Glutamatergic neuron (in vitro differentiated cells): ENCODE measurements at regions not wholly inside any gene's neighbourhood (a gene's known extent, or its start where the extent isn't known, plus 50 kb on each side); places are given as distances from the start of the nearest gene placed in this dataset.

ENCODE experiments used
- DNase-seq: peaks from one replicate; pipeline ENCODE4 v3.0.0; 2022
- H3K27ac Mint-ChIP-seq: one replicate; pipeline ENCODE4 v1.8.0; 2020; ENCODE audit warnings: mild to moderate bottlenecking, mixed read lengths, inconsistent platforms; ENCODE audit not compliant: unreplicated experiment
- H3K27me3 Mint-ChIP-seq: one replicate; pipeline ENCODE4 v1.8.0; 2020; ENCODE audit warnings: mild to moderate bottlenecking, moderate library complexity, mixed read lengths, inconsistent platforms; ENCODE audit not compliant: unreplicated experiment
- H3K36me3 Mint-ChIP-seq: one replicate; pipeline ENCODE4 v1.8.0; 2020; ENCODE audit warnings: mild to moderate bottlenecking, mixed read lengths, inconsistent platforms; ENCODE audit not compliant: unreplicated experiment
- H3K4me1 Mint-ChIP-seq: one replicate; pipeline ENCODE4 v1.8.0; 2020; ENCODE audit warnings: mild to moderate bottlenecking, low read depth, mixed read lengths, inconsistent platforms; ENCODE audit not compliant: unreplicated experiment
- H3K4me3 Mint-ChIP-seq: one replicate; pipeline ENCODE4 v1.8.0; 2020; ENCODE audit warnings: mild to moderate bottlenecking, mixed read lengths, inconsistent platforms; ENCODE audit not compliant: unreplicated experiment
- H3K9me3 Mint-ChIP-seq: one replicate; pipeline ENCODE4 v1.8.0; 2020; ENCODE audit warnings: mild to moderate bottlenecking, moderate library complexity, mixed read lengths, inconsistent platforms; ENCODE audit not compliant: unreplicated experiment
- TF ChIP-seq, protein P1 (sequence below): fragments of 200-600 bp; sonication (generic); IDR thresholded peaks from one replicate; pipeline ENCODE4 v1.5.0; 2021; ENCODE audit not compliant: partially characterized antibody, unreplicated experiment

DNA sequence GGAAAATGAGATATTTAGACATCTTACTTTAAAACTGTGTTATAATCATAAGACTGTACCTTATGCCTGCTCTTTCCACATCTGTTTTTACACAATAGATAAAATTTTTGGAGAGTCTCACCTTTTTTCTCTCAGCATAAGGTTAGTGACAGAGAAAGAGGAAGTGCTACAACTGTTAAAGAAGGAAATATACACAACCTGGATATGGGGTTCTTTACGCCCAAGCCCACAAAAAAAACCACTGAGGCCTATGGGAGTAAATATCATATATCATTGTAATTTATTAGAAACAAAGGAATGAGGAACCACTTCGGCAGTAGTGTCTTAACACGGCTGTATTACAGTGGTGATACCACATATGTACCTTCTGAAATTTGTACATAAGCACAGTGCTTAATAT is 265.9 kb upstream of the GK2 start:
- Mint-ChIP-seq H3K4me1 (no peaks in the 10 kb centered on the region), H3K36me3 (peaks cover 26% of the 10 kb centered on the region), H3K4me3 (no peak overlapping the region), H3K27me3 (no peaks in the 10 kb centered on the region), H3K9me3 (peaks cover 2% of the 10 kb centered on the region), H3K27ac (no peak overlapping the region)
- TF ChIP-seq, protein P1, sequence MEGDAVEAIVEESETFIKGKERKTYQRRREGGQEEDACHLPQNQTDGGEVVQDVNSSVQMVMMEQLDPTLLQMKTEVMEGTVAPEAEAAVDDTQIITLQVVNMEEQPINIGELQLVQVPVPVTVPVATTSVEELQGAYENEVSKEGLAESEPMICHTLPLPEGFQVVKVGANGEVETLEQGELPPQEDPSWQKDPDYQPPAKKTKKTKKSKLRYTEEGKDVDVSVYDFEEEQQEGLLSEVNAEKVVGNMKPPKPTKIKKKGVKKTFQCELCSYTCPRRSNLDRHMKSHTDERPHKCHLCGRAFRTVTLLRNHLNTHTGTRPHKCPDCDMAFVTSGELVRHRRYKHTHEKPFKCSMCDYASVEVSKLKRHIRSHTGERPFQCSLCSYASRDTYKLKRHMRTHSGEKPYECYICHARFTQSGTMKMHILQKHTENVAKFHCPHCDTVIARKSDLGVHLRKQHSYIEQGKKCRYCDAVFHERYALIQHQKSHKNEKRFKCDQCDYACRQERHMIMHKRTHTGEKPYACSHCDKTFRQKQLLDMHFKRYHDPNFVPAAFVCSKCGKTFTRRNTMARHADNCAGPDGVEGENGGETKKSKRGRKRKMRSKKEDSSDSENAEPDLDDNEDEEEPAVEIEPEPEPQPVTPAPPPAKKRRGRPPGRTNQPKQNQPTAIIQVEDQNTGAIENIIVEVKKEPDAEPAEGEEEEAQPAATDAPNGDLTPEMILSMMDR, result no peak
- no peak for DNase-seq

DNA sequence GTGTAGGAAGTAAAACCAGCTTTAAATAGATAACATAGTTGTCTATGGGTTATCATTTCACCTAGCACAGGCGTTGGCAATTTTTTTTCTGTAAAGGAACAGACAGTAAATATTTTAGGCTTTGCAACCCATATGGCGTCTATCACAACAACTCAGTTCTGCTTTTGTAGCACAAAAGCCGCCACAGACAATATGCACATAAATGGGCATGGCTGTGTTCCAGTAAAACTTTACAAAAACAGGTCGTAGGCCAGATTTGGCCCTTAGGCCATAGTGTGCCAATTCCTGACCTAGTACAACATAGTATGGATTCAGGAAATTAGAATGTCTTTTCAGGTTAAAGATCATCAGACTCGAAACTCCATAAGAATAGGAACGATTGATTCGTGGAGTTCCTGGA is 265.3 kb upstream of the GK2 start:
- DNase-seq, result no peak
- H3K4me3 Mint-ChIP-seq, result no peak overlapping the region
- TF ChIP-seq, protein P1, result no peak
- H3K36me3 Mint-ChIP-seq, result peaks cover 31% of the 10 kb centered on the region
- peaks cover 2% of the 10 kb centered on the region for H3K9me3 Mint-ChIP-seq
- no peaks in the 10 kb centered on the region for H3K27me3 Mint-ChIP-seq
- no peak overlapping the region for H3K27ac Mint-ChIP-seq
- H3K4me1 Mint-ChIP-seq, result no peaks in the 10 kb centered on the region

DNA sequence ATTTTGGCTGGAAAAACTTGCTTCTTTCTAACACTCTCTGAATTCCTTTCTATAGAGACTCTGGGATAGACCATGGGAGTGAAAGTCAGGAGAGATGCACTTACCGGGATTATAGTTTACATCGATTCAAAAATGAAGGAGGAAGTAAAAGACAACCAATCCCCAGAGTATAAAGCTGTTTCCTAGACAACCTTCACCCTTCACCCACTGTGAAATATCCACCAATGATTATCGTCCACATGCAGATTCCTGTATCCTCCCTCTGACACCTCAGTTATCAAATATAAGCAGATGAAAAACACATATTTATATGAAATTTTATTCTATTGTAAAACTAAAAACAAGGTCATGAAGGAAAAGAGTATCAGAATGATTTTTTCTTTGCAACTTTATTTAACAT is 258.8 kb upstream of the GK2 start:
- H3K4me1 Mint-ChIP-seq, result no peaks in the 10 kb centered on the region
- TF ChIP-seq, protein P1, result no peak
- no peaks in the 10 kb centered on the region for H3K27me3 Mint-ChIP-seq
- DNase-seq, result no peak
- H3K9me3 Mint-ChIP-seq, result peaks cover 2% of the 10 kb centered on the region
- H3K36me3 Mint-ChIP-seq, result peaks cover 31% of the 10 kb centered on the region
- no peak overlapping the region for H3K4me3 Mint-ChIP-seq
- H3K27ac Mint-ChIP-seq, result no peak overlapping the region

DNA sequence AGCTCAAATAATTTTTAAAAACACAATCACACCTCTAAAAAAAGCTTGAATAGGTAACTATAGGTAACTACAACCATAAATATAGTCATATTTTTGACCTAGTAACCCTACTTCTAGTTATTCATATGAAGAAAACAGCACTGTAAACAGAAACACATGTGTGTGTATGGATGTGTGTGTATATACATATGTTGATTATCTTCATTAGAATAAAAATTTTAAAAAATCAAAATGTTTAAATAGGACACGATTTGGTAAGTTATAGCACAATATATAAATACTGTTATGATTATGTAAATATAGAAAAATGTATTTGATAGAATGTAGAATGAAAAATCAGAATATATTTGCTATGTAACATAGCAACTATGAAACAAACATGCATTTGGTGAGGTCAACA is 258.1 kb upstream of the GK2 start:
- no peak overlapping the region for H3K4me3 Mint-ChIP-seq
- H3K36me3 Mint-ChIP-seq, result peaks cover 28% of the 10 kb centered on the region
- H3K27ac Mint-ChIP-seq, result no peak overlapping the region

DNA sequence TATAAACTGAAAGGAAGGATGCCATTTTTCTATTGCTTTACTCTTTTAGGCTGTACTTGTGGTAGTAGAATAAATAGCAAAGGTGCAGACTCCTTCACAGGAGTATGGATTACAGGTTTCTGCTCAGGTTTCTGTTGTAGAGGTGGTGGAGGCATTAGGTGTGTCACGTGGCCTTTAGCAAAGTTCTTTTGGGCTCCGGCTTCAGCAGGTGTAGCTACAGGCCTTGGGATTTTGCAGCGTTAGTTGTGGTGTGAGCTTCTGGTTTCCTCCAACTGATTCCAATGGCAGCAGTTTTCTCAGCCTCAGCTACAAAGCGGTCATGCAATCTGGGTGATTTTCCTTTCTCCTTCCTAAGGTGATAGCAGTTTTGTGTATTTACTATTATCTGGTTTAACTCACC is 255.8 kb upstream of the GK2 start:
- TF ChIP-seq, protein P1, result no peak
- H3K4me3 Mint-ChIP-seq, result no peak overlapping the region
- peaks cover 5% of the 10 kb centered on the region for H3K9me3 Mint-ChIP-seq

More for the DNA sequence above, 258.1 kb upstream of the GK2 start:
- peaks cover 2% of the 10 kb centered on the region for H3K9me3 Mint-ChIP-seq
- TF ChIP-seq, protein P1, result no peak
- DNase-seq, result no peak
- H3K4me1 Mint-ChIP-seq, result no peaks in the 10 kb centered on the region
- no peaks in the 10 kb centered on the region for H3K27me3 Mint-ChIP-seq

More for the DNA sequence above, 255.8 kb upstream of the GK2 start:
- DNase-seq, result no peak
- Mint-ChIP-seq H3K27ac (no peak overlapping the region), H3K36me3 (peaks cover 21% of the 10 kb centered on the region), H3K4me1 (no peaks in the 10 kb centered on the region), H3K27me3 (no peaks in the 10 kb centered on the region)
